ENCODE measurements at regions not wholly inside any gene's neighbourhood (a gene's known extent, or its start where the extent isn't known, plus 50 kb on each side); places are given as distances from the start of the nearest gene placed in this dataset.

DNA sequence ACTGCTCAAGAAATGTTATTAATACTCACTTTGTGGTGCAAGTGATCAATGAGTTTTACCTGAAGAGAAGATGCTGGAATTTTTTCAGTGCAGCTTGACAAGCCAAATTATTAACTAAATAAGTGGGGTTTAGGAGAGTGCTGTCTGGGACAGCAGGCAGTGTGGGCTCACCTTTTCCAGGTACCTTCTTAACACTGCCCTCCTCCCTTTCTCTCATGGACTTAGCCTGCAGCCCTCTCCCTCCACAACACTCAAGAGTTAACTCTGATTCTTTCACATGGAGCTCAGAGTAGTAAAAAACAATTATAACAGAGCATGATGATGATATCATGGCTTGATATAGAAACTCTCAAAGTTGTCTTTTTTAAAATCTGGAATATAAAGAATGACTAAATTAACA is 404.8 kb upstream of the SLC30A5 start:
- TF ChIP-seq, protein P1, sequence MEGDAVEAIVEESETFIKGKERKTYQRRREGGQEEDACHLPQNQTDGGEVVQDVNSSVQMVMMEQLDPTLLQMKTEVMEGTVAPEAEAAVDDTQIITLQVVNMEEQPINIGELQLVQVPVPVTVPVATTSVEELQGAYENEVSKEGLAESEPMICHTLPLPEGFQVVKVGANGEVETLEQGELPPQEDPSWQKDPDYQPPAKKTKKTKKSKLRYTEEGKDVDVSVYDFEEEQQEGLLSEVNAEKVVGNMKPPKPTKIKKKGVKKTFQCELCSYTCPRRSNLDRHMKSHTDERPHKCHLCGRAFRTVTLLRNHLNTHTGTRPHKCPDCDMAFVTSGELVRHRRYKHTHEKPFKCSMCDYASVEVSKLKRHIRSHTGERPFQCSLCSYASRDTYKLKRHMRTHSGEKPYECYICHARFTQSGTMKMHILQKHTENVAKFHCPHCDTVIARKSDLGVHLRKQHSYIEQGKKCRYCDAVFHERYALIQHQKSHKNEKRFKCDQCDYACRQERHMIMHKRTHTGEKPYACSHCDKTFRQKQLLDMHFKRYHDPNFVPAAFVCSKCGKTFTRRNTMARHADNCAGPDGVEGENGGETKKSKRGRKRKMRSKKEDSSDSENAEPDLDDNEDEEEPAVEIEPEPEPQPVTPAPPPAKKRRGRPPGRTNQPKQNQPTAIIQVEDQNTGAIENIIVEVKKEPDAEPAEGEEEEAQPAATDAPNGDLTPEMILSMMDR (conservative IDR thresholded peaks at IDR 0.05 in 1 of 2, IDR thresholded peaks at IDR 0.05 in 1 of 2; ENCODE audit: extremely low read depth in 1 of 2, insufficient read depth in 1 of 2, low read depth in 1 of 2, low read length in 2 of 2) = no peak
- no peak for TF ChIP-seq EZH2 (IDR thresholded peaks at IDR 0.05; ENCODE audit: borderline replicate concordance, low read length)
